NB4 (cell line): ENCODE measurements at regions not wholly inside any gene's neighbourhood (a gene's known extent, or its start where the extent isn't known, plus 50 kb on each side); places are given as distances from the start of the nearest gene placed in this dataset.

ENCODE experiments used
- DNase-seq: peaks from one replicate; pipeline ENCODE4 v3.0.0; 2010; ENCODE audit warnings: low read depth
- H3K4me3 ChIP-seq: one replicate; pipeline ENCODE4 v1.5.1; 2011; ENCODE audit warnings: mild to moderate bottlenecking, low read depth, low read length, moderate library complexity
- MYC ChIP-seq: IDR thresholded peaks from 2 replicates; pipeline ENCODE4 v1.6.1; 2011; ENCODE audit warnings: low read depth, low read length
- POLR2A ChIP-seq: IDR thresholded peaks from 2 replicates; pipeline ENCODE4 v1.6.1; 2011; ENCODE audit warnings: mild to moderate bottlenecking; ENCODE audit not compliant: insufficient read length; ENCODE audit errors: extremely low read depth
- TF ChIP-seq, protein P1 (sequence below): IDR thresholded peaks from 2 replicates; pipeline ENCODE4 v1.6.1; 2011; ENCODE audit warnings: low read depth, low read length
- TF ChIP-seq, protein P2 (sequence below): IDR thresholded peaks from one replicate; pipeline ENCODE4 v1.5.1; 2012; ENCODE audit warnings: low read depth, low read length

- TF ChIP-seq, protein P1, sequence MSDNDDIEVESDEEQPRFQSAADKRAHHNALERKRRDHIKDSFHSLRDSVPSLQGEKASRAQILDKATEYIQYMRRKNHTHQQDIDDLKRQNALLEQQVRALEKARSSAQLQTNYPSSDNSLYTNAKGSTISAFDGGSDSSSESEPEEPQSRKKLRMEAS: no peak
- no peak for TF ChIP-seq MYC
- TF ChIP-seq, protein P2, sequence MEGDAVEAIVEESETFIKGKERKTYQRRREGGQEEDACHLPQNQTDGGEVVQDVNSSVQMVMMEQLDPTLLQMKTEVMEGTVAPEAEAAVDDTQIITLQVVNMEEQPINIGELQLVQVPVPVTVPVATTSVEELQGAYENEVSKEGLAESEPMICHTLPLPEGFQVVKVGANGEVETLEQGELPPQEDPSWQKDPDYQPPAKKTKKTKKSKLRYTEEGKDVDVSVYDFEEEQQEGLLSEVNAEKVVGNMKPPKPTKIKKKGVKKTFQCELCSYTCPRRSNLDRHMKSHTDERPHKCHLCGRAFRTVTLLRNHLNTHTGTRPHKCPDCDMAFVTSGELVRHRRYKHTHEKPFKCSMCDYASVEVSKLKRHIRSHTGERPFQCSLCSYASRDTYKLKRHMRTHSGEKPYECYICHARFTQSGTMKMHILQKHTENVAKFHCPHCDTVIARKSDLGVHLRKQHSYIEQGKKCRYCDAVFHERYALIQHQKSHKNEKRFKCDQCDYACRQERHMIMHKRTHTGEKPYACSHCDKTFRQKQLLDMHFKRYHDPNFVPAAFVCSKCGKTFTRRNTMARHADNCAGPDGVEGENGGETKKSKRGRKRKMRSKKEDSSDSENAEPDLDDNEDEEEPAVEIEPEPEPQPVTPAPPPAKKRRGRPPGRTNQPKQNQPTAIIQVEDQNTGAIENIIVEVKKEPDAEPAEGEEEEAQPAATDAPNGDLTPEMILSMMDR: no peak
- no peak for TF ChIP-seq POLR2A
- DNase-seq: no peak
- H3K4me3 ChIP-seq: no peak overlapping the region
Measured at GRCh38 chr15:53059273-53060043, 269.3 kb upstream of the ONECUT1 start.

DNA sequence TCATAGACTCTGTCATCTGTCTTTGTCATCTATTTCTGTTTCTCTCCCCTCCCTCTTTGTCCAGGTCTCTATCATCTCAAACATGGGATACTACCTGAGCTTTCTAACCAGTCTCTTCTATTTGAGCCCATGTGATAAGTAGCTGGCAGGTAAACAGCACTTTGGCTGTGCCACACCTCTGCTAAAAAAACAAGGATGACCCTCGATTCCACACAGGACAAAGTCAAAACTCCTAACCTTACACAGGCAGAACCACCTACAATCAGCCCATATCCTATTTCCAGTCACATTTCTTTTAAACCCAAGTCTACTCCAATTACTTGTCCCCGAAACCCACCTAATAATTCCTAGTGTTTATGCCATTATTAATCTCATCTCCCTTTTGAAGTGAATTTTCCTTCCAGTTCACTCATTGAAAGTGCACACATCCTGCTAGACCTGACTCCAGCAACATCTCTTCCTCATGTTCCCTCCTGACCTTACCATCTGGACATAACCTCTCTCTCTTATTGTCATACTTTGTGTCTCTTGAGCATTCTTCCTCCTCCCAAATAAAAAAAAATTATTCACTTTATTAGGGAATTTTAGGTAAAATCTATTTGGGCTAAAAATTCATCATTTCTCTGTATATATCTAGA is 256.1 kb upstream of the ONECUT1 start:
- DNase-seq: no peak
- TF ChIP-seq MYC: no peak
- no peak for TF ChIP-seq POLR2A
- TF ChIP-seq, protein P1: no peak
- TF ChIP-seq, protein P2: no peak
- no peak overlapping the region for H3K4me3 ChIP-seq

DNA sequence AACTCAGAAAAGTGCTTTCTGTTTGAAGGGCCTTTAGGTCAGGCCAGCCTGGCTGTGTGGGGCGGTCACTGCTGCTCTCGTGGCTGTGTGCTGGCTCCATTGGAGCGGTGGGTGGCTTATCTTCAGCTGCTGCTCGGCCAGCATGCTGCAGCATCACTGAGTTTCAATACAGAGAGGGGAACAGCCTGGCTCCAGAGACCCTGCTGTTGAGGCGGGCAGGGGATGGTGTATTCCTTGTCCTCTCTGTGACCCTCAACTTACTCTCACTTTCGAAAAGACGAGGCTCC is 248.5 kb upstream of the ONECUT1 start:
- no peak for DNase-seq
- TF ChIP-seq MYC (no peak), POLR2A (no peak)
- TF ChIP-seq, protein P2: no peak
- TF ChIP-seq, protein P1: no peak
- H3K4me3 ChIP-seq: no peak overlapping the region

DNA sequence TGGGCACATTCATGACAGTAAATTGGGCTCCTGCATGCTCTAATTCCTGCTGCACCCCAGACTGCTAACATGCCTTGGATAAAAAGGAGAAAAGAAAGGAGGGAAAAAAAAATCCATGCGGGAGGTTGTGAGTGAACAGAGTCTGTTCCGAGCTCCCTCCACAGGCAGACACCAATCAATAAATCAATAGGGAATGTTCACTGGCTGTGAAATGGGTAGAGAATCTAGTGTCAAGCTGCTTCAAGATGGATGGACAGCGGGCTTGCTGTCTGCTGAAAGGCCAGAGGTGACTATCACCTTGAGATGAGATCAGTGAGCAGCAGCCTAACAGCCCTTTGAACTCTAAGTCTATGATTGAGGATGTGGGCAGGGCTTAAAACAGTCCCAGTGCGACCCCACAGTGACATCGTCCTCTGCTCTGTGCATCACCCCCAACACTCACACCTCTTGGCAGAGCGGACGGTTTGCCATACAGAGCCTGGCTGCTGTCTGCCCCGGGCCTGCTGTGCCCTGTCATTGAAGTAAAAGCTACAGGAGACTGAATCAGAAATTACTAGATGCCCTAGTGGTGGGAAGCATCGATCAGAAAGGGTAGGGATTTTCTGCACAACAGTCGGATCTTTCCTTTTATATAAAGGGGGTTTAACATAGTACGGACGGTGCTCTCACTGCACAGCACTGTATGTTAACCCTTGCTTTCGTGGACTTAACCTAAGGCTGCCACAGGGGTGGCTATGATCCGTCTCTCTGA is 247.9 kb upstream of the ONECUT1 start:
- H3K4me3 ChIP-seq: no peak overlapping the region
- TF ChIP-seq MYC (no peak), POLR2A (no peak)
- TF ChIP-seq, protein P2: no peak
- TF ChIP-seq, protein P1: no peak
- DNase-seq: no peak

DNA sequence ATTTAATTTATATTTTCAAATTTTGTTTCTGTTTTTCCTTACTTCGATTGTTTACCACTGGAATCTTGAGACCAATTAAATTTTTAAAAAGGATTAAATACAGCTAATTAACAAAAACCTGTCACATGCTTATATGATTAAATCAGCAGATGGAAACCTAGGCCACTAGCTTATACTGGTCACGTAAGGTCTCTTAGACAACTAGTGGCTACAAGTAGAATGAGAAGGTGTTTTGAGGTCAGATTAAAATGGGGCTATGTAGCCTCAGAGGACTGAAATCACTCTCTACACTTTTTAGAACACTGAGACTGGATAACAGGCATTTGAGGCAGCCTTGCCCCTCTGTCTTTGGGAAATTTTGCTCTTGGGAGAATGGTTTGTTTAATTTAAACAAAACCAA is 246.5 kb upstream of the ONECUT1 start:
- DNase-seq: no peak
- TF ChIP-seq, protein P2: no peak
- no peak for TF ChIP-seq MYC
- TF ChIP-seq, protein P1: no peak
- no peak for TF ChIP-seq POLR2A
- no peak overlapping the region for H3K4me3 ChIP-seq
